ENCODE measurements at regions not wholly inside any gene's neighbourhood (a gene's known extent, or its start where the extent isn't known, plus 50 kb on each side); places are given as distances from the start of the nearest gene placed in this dataset.

GRCh38 chr10:27364028-27364427 lies 123.4 kb upstream of the ACBD5 start:
- no peaks in the 10 kb centered on the region for H3K9me3 Mint-ChIP-seq
- H3K27ac Mint-ChIP-seq = no peak overlapping the region
- H3K27ac ChIP-seq (ENCODE audit: low read depth, low read length) = no peak overlapping the region
- H3K4me3 Mint-ChIP-seq = no peak overlapping the region
- no peaks in the 10 kb centered on the region for H3K27me3 Mint-ChIP-seq (ENCODE audit: insufficient read depth)
- WGBS, 2 experiments (ENCODE audit: insufficient coverage in 1 of 2, insufficient read length in 1 of 2) = 63 to 86% methylated on average over 4 to 8 of the region's 8 CpGs
- H3K4me1 Mint-ChIP-seq = no peaks in the 10 kb centered on the region
- DNase-seq = no peak
- H3K4me1 ChIP-seq (ENCODE audit: control insufficient read depth, insufficient read depth, low read length) = no peaks in the 10 kb centered on the region
- H3K36me3 ChIP-seq (ENCODE audit: control insufficient read depth, insufficient read depth, low read length) = no peaks in the 10 kb centered on the region
- no peaks in the 10 kb centered on the region for H3K27me3 ChIP-seq (ENCODE audit: control insufficient read depth, insufficient read depth, low read length, poor library complexity, severe bottlenecking)
- H3K9me3 ChIP-seq (ENCODE audit: control insufficient read depth, low read length) = no peaks in the 10 kb centered on the region
- no peaks in the 10 kb centered on the region for H3K36me3 Mint-ChIP-seq (ENCODE audit: low read depth)
- TF ChIP-seq, protein P1, sequence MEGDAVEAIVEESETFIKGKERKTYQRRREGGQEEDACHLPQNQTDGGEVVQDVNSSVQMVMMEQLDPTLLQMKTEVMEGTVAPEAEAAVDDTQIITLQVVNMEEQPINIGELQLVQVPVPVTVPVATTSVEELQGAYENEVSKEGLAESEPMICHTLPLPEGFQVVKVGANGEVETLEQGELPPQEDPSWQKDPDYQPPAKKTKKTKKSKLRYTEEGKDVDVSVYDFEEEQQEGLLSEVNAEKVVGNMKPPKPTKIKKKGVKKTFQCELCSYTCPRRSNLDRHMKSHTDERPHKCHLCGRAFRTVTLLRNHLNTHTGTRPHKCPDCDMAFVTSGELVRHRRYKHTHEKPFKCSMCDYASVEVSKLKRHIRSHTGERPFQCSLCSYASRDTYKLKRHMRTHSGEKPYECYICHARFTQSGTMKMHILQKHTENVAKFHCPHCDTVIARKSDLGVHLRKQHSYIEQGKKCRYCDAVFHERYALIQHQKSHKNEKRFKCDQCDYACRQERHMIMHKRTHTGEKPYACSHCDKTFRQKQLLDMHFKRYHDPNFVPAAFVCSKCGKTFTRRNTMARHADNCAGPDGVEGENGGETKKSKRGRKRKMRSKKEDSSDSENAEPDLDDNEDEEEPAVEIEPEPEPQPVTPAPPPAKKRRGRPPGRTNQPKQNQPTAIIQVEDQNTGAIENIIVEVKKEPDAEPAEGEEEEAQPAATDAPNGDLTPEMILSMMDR (conservative IDR thresholded peaks at IDR 0.05) = no peak
- no peak overlapping the region for H3K4me3 ChIP-seq (ENCODE audit: low read length)
- no peak overlapping the region for H3K9ac ChIP-seq (ENCODE audit: extremely low read depth, low read length, poor library complexity, severe bottlenecking)

- Histone ChIP-seq H3K36me3 (ENCODE audit: control insufficient read depth, insufficient read depth, low read length) (no peaks in the 10 kb centered on the region), H3K4me1 (ENCODE audit: control insufficient read depth, insufficient read depth, low read length) (no peaks in the 10 kb centered on the region), H3K27ac (ENCODE audit: low read depth, low read length) (no peak overlapping the region), H3K9me3 (ENCODE audit: control insufficient read depth, low read length) (no peaks in the 10 kb centered on the region), H3K27me3 (ENCODE audit: control insufficient read depth, insufficient read depth, low read length, poor library complexity, severe bottlenecking) (no peaks in the 10 kb centered on the region), H3K4me3 (ENCODE audit: low read length) (no peak overlapping the region), H3K9ac (ENCODE audit: extremely low read depth, low read length, poor library complexity, severe bottlenecking) (no peak overlapping the region)
- peak; percentile 92 for DNase-seq
- TF ChIP-seq, protein P1 (conservative IDR thresholded peaks at IDR 0.05) = peak; percentile 98
- Mint-ChIP-seq H3K4me3 (no peak overlapping the region), H3K36me3 (ENCODE audit: low read depth) (no peaks in the 10 kb centered on the region), H3K4me1 (no peaks in the 10 kb centered on the region), H3K27ac (no peak overlapping the region), H3K9me3 (no peaks in the 10 kb centered on the region), H3K27me3 (ENCODE audit: insufficient read depth) (no peaks in the 10 kb centered on the region)
- 24% methylated on average over 1 of the region's 3 CpGs; no CpG with 5 or more reads in 1 of the 2 experiments for WGBS, 2 experiments (ENCODE audit: insufficient coverage in 1 of 2, insufficient read length in 1 of 2)
Measured at GRCh38 chr10:27360581-27361172, 120.1 kb upstream of the ACBD5 start.

GRCh38 chr10:27359792-27360355 lies 119.3 kb upstream of the ACBD5 start:
- DNase-seq = no peak
- Histone ChIP-seq H3K27me3 (ENCODE audit: control insufficient read depth, insufficient read depth, low read length, poor library complexity, severe bottlenecking) (no peaks in the 10 kb centered on the region), H3K27ac (ENCODE audit: low read depth, low read length) (no peak overlapping the region), H3K36me3 (ENCODE audit: control insufficient read depth, insufficient read depth, low read length) (no peaks in the 10 kb centered on the region), H3K4me3 (ENCODE audit: low read length) (no peak overlapping the region), H3K9me3 (ENCODE audit: control insufficient read depth, low read length) (no peaks in the 10 kb centered on the region), H3K4me1 (ENCODE audit: control insufficient read depth, insufficient read depth, low read length) (no peaks in the 10 kb centered on the region), H3K9ac (ENCODE audit: extremely low read depth, low read length, poor library complexity, severe bottlenecking) (no peak overlapping the region)
- WGBS, 2 experiments (ENCODE audit: insufficient coverage in 1 of 2, insufficient read length in 1 of 2) = 94 to 100% methylated on average over 7 to 11 of the region's 12 CpGs
- Mint-ChIP-seq H3K27ac (no peak overlapping the region), H3K36me3 (ENCODE audit: low read depth) (no peaks in the 10 kb centered on the region), H3K4me1 (no peaks in the 10 kb centered on the region), H3K27me3 (ENCODE audit: insufficient read depth) (no peaks in the 10 kb centered on the region), H3K9me3 (no peaks in the 10 kb centered on the region), H3K4me3 (no peak overlapping the region)
- TF ChIP-seq, protein P1 (conservative IDR thresholded peaks at IDR 0.05) = no peak

All from endodermal cell (in vitro differentiated cells).